Stimulated activated naive CD4-positive, alpha-beta T cell (primary cell): ENCODE measurements at regions not wholly inside any gene's neighbourhood (a gene's known extent, or its start where the extent isn't known, plus 50 kb on each side); places are given as distances from the start of the nearest gene placed in this dataset.

Experiments
- DNase-seq, 6 experiments: peaks; one replicate each; lab custom pipeline; 2025; lab: John Stamatoyannopoulos, UW

GRCh38 chr3:22318325-22318724 is 567.3 kb upstream of the ZNF385D start:
- no peak for DNase-seq

- DNase-seq: no peak
These were observed 568.4 kb upstream of the ZNF385D start for GRCh38 chr3:22319446-22319845.

- no peak for DNase-seq
These were observed 571.9 kb upstream of the ZNF385D start for GRCh38 chr3:22322861-22323260.

- no peak for DNase-seq
These were observed 575.3 kb upstream of the ZNF385D start for GRCh38 chr3:22326305-22326704.

- no peak for DNase-seq
These were observed 584.0 kb upstream of the ZNF385D start for GRCh38 chr3:22334996-22335395.

GRCh38 chr3:22349215-22349851 is 598.3 kb upstream of the ZNF385D start:
- DNase-seq: no peak

GRCh38 chr3:22351806-22352205 is 600.8 kb upstream of the ZNF385D start:
- DNase-seq: no peak

- no peak for DNase-seq
These were observed 602.1 kb upstream of the ZNF385D start for GRCh38 chr3:22353126-22353525.

GRCh38 chr3:22358334-22358733 is 607.3 kb upstream of the ZNF385D start:
- no peak for DNase-seq

GRCh38 chr3:22360164-22360563 is 609.2 kb upstream of the ZNF385D start:
- no peak for DNase-seq

- no peak for DNase-seq
These were observed 610.0 kb upstream of the ZNF385D start for GRCh38 chr3:22360970-22361369.

GRCh38 chr3:22361521-22361920 is 610.5 kb upstream of the ZNF385D start:
- no peak for DNase-seq

- DNase-seq: no peak
These were observed 613.8 kb upstream of the ZNF385D start for GRCh38 chr3:22364851-22365250.

GRCh38 chr3:22366781-22367180 is 615.8 kb upstream of the ZNF385D start:
- no peak for DNase-seq

GRCh38 chr3:22371036-22371435 is 620.0 kb upstream of the ZNF385D start:
- DNase-seq: no peak

- no peak for DNase-seq
These were observed 620.7 kb upstream of the ZNF385D start for GRCh38 chr3:22371607-22372291.

- no peak for DNase-seq
These were observed 621.5 kb upstream of the ZNF385D start for GRCh38 chr3:22372292-22373062.

- DNase-seq: no peak
These were observed 622.2 kb upstream of the ZNF385D start for GRCh38 chr3:22373182-22373581.

- DNase-seq: no peak
These were observed 622.8 kb upstream of the ZNF385D start for GRCh38 chr3:22373827-22374226.

GRCh38 chr3:22377421-22377820 is 626.4 kb upstream of the ZNF385D start:
- no peak for DNase-seq

- DNase-seq: no peak
These were observed 627.9 kb upstream of the ZNF385D start for GRCh38 chr3:22378869-22379268.

- DNase-seq: no peak
These were observed 629.2 kb upstream of the ZNF385D start for GRCh38 chr3:22380253-22380652.

- DNase-seq: peak in 3 of 6 experiments; percentile 3 to 37 (median 26)
These were observed 630.6 kb upstream of the ZNF385D start for GRCh38 chr3:22381564-22381963.
